IMR-90 (cell line): ENCODE measurements at regions not wholly inside any gene's neighbourhood (a gene's known extent, or its start where the extent isn't known, plus 50 kb on each side); places are given as distances from the start of the nearest gene placed in this dataset.

ENCODE experiments used
- ATAC-seq: fragments of 200-7000 bp; cut with Tn5 transposase; 2 replicates; pipeline ENCODE4 v1.9.1; 2020; ENCODE audit warnings: low read depth, mild to moderate bottlenecking, moderate library complexity
- BruUV-seq: library from RNA; stranded (reverse); fragments of 400-500 nt; replicated peaks from 2 replicates; lab custom pipeline; 2021; lab: Mats Ljungman, UMichigan
- CTCF ChIA-PET: fragments of 300-600 bp; formaldehyde crosslinking; extraction: SDS; loops from one replicate; lab custom pipeline; 2021; ENCODE audit warnings: antibody characterized with exemption; lab: Yijun Ruan, JAX
- POLR2A ChIA-PET: fragments of 300-600 bp; sonication (Branson Sonifier 250); formaldehyde crosslinking; loops from one replicate; lab custom pipeline; 2022; ENCODE audit warnings: antibody characterized with exemption; ENCODE audit not compliant: unreplicated experiment; lab: Charles Lee
- DNase-seq: peaks from one replicate; pipeline ENCODE4 v3.0.0; 2013
- H2AFZ ChIP-seq: replicated peaks from 2 replicates; pipeline ENCODE3; 2013; ENCODE audit warnings: low read length, mild to moderate bottlenecking; ENCODE audit not compliant: poor library complexity
- H2AK5ac ChIP-seq: 2 replicates; pipeline ENCODE4 v1.6.1; 2013; ENCODE audit warnings: low read depth, low read length, inconsistent platforms
- H2AK9ac ChIP-seq: replicated peaks from 2 replicates; pipeline ENCODE3; 2013; ENCODE audit warnings: mild to moderate bottlenecking, low read depth, low read length, moderate library complexity; ENCODE audit not compliant: poor library complexity
- H2BK120ac ChIP-seq: 2 replicates; pipeline ENCODE4 v1.6.1; 2013; ENCODE audit warnings: low read depth, low read length, inconsistent platforms
- H2BK15ac ChIP-seq: 3 replicates; pipeline ENCODE4 v1.6.1; 2013; ENCODE audit warnings: low read depth, low read length, inconsistent platforms
- H2BK20ac ChIP-seq: 2 replicates; pipeline ENCODE4 v1.6.1; 2013; ENCODE audit warnings: low read depth, mild to moderate bottlenecking, inconsistent platforms, low read length, moderate library complexity
- H2BK5ac ChIP-seq: 2 replicates; pipeline ENCODE4 v1.6.1; 2013; ENCODE audit warnings: mild to moderate bottlenecking, low read depth, low read length, inconsistent platforms; ENCODE audit not compliant: poor library complexity, severe bottlenecking
- H3K14ac ChIP-seq: replicated peaks from 2 replicates; pipeline ENCODE4 v1.6.1; 2013; ENCODE audit warnings: low read depth, low read length, inconsistent platforms
- H3K18ac ChIP-seq: 2 replicates; pipeline ENCODE4 v1.6.1; 2013; ENCODE audit warnings: low read depth, low read length, control low read depth
- H3K23ac ChIP-seq: 2 replicates; pipeline ENCODE4 v1.6.1; 2013; ENCODE audit warnings: low read depth, low read length, inconsistent platforms
- H3K27ac ChIP-seq: 2 replicates; pipeline ENCODE4 v1.5.1; 2013; ENCODE audit warnings: mild to moderate bottlenecking, control low read depth, low read length; ENCODE audit not compliant: insufficient read depth
- H3K27me3 ChIP-seq: 2 replicates; pipeline ENCODE4 v1.6.1; 2013; ENCODE audit warnings: low read length; ENCODE audit not compliant: control insufficient read depth, insufficient read depth
- H3K36me3 ChIP-seq: 2 replicates; pipeline ENCODE4 v1.6.1; 2013; ENCODE audit warnings: low read length, mixed read lengths; ENCODE audit not compliant: control insufficient read depth, insufficient read depth
- H3K4ac ChIP-seq: 2 replicates; pipeline ENCODE4 v1.6.1; 2013; ENCODE audit warnings: low read depth, low read length, inconsistent platforms
- H3K4me1 ChIP-seq: 2 replicates; pipeline ENCODE4 v1.6.1; 2013; ENCODE audit warnings: low read length, mixed read lengths; ENCODE audit not compliant: control insufficient read depth, insufficient read depth
- H3K4me2 ChIP-seq: 2 replicates; pipeline ENCODE4 v1.6.1; 2013; ENCODE audit warnings: low read depth, mild to moderate bottlenecking, control low read depth, low read length, moderate library complexity
- H3K4me3 ChIP-seq: 2 replicates; pipeline ENCODE4 v1.5.1; 2013; ENCODE audit warnings: low read depth, mild to moderate bottlenecking, control low read depth, low read length, moderate library complexity; ENCODE audit not compliant: insufficient read depth
- H3K56ac ChIP-seq: 2 replicates; pipeline ENCODE4 v1.6.1; 2013; ENCODE audit warnings: low read length, inconsistent platforms; ENCODE audit not compliant: insufficient read depth; ENCODE audit errors: extremely low read depth
- H3K79me1 ChIP-seq, 2 experiments: 2 replicates each; pipeline ENCODE4 v1.6.1; 2013; ENCODE audit warnings: low read length in 2 of 2, inconsistent platforms in 1 of 2, low read depth in 1 of 2
- H3K9ac ChIP-seq: 2 replicates; pipeline ENCODE4 v1.6.1; 2013; ENCODE audit warnings: low read depth, low read length, control low read depth
- H3K9me1 ChIP-seq: 2 replicates; pipeline ENCODE4 v1.6.1; 2013; ENCODE audit warnings: low read length, inconsistent platforms; ENCODE audit not compliant: insufficient read depth
- H3K9me3 ChIP-seq: 2 replicates; pipeline ENCODE4 v1.6.1; 2013; ENCODE audit warnings: low read length; ENCODE audit not compliant: control insufficient read depth, insufficient read depth
- H4K20me1 ChIP-seq: 2 replicates; pipeline ENCODE4 v1.6.1; 2013; ENCODE audit warnings: low read length, inconsistent platforms; ENCODE audit not compliant: insufficient read depth
- H4K5ac ChIP-seq: 2 replicates; pipeline ENCODE4 v1.6.1; 2013; ENCODE audit warnings: mild to moderate bottlenecking, low read depth, low read length, control low read depth
- H4K8ac ChIP-seq, 2 experiments: 2 replicates each; pipeline ENCODE4 v1.6.1; 2013; ENCODE audit warnings: low read depth in 2 of 2, low read length in 2 of 2, control low read depth in 1 of 2, inconsistent platforms in 1 of 2
- H4K91ac ChIP-seq: 2 replicates; pipeline ENCODE4 v1.6.1; 2013; ENCODE audit warnings: low read depth, low read length, inconsistent platforms; ENCODE audit not compliant: insufficient read depth
- BHLHE40 ChIP-seq: fragments of 150-350 bp; IDR thresholded peaks from 2 replicates; pipeline ENCODE4 v1.6.1; 2016; ENCODE audit warnings: mild to moderate bottlenecking, low read depth, low read length
- CEBPB ChIP-seq: IDR thresholded peaks from 2 replicates; pipeline ENCODE4 v1.6.1; 2012; ENCODE audit warnings: low read depth, low read length, improper control_type of control experiment
- MAFK ChIP-seq: IDR thresholded peaks from 2 replicates; pipeline ENCODE4 v1.6.1; 2012; ENCODE audit warnings: low read depth, low read length, improper control_type of control experiment
- MAZ ChIP-seq: IDR thresholded peaks from 2 replicates; pipeline ENCODE4 v1.6.1; 2012; ENCODE audit warnings: low read depth, mild to moderate bottlenecking, low read length, improper control_type of control experiment, moderate library complexity, borderline replicate concordance
- NFE2L2 ChIP-seq: fragments of 150-350 bp; IDR thresholded peaks from 2 replicates; pipeline ENCODE4 v1.6.1; 2016; ENCODE audit warnings: low read depth, mild to moderate bottlenecking, low read length
- RCOR1 ChIP-seq: IDR thresholded peaks from 2 replicates; pipeline ENCODE4 v1.6.1; 2012; ENCODE audit warnings: mild to moderate bottlenecking, low read length, improper control_type of control experiment; ENCODE audit not compliant: insufficient replicate concordance
- whole genome bisulfite sequencing, 2 experiments: methylation state at CpG; one replicate each; pipeline versions ENCODE4 v1.1.5 to v1.1.7; 2013; ENCODE audit warnings: missing lambda C conversion rate in 2 of 2; ENCODE audit not compliant: insufficient read length in 1 of 2; ENCODE audit errors: extremely low coverage in 2 of 2; 5-methylcytosine and 5-hydroxymethylcytosine counted together
- dilution Hi-C: fragments of 300-500 bp; cut with HindIII; formaldehyde crosslinking; loops from one replicate; pipeline ENCODE4 v1.14.3; 2018; ENCODE audit warnings: low sequenced_read_pairs; ENCODE audit not compliant: unreplicated experiment
- in situ Hi-C: fragments of 300-500 bp; cut with MboI; formaldehyde crosslinking; loops from 3 replicates; pipeline ENCODE4 v1.14.3; 2019; ENCODE audit warnings: low sequenced_read_pairs, inconsistent platforms, mixed read lengths
- intact Hi-C: fragments of 100-400 bp; cut with micrococcal nuclease; formaldehyde crosslinking; loops from 2 replicates; pipeline ENCODE4 v1.10.0; 2022
- TF ChIP-seq, protein P1 (sequence below): conservative IDR thresholded peaks from 2 replicates; pipeline ENCODE4 v1.5.1; 2012; ENCODE audit warnings: mild to moderate bottlenecking, low read depth, low read length, improper control_type of control experiment
- TF ChIP-seq, protein P2 (sequence below): fragments of 150-350 bp; IDR thresholded peaks from 2 replicates; pipeline ENCODE4 v1.6.1; 2016; ENCODE audit warnings: low read depth, mild to moderate bottlenecking, low read length, moderate library complexity, borderline replicate concordance

DNA sequence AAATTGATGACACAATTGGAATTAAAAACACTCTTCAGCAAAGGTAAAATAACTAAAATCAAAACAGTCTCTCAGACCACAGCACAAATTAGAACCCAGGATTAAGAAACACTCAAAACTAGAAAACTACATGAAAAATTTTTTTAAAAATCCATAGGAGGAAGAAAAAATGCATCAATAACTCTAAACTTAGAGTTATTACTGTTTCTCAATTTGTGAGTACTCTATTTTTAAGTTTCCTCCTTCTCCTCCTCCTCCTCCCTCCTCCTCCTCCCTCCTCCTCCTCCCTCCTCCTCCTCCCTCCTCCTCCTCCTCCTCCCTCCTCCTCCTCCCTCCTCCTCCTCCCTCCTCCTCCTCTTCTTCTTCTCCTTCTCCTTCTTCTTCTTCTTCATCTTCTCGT, 1395.7 kb downstream of the STIM2 start:
- TF ChIP-seq NFE2L2 (no peak), MAFK (no peak), BHLHE40 (no peak), CEBPB (no peak), RCOR1 (no peak), MAZ (no peak)
- TF ChIP-seq, protein P1, sequence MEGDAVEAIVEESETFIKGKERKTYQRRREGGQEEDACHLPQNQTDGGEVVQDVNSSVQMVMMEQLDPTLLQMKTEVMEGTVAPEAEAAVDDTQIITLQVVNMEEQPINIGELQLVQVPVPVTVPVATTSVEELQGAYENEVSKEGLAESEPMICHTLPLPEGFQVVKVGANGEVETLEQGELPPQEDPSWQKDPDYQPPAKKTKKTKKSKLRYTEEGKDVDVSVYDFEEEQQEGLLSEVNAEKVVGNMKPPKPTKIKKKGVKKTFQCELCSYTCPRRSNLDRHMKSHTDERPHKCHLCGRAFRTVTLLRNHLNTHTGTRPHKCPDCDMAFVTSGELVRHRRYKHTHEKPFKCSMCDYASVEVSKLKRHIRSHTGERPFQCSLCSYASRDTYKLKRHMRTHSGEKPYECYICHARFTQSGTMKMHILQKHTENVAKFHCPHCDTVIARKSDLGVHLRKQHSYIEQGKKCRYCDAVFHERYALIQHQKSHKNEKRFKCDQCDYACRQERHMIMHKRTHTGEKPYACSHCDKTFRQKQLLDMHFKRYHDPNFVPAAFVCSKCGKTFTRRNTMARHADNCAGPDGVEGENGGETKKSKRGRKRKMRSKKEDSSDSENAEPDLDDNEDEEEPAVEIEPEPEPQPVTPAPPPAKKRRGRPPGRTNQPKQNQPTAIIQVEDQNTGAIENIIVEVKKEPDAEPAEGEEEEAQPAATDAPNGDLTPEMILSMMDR = no peak
- TF ChIP-seq, protein P2, sequence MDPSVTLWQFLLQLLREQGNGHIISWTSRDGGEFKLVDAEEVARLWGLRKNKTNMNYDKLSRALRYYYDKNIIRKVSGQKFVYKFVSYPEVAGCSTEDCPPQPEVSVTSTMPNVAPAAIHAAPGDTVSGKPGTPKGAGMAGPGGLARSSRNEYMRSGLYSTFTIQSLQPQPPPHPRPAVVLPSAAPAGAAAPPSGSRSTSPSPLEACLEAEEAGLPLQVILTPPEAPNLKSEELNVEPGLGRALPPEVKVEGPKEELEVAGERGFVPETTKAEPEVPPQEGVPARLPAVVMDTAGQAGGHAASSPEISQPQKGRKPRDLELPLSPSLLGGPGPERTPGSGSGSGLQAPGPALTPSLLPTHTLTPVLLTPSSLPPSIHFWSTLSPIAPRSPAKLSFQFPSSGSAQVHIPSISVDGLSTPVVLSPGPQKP = no peak

More for the DNA sequence above, 1395.7 kb downstream of the STIM2 start:
- Histone ChIP-seq H3K9me3 (no peaks in the 10 kb centered on the region), H2AFZ (no peak overlapping the region), H3K4me2 (no peak overlapping the region), H3K23ac (no peak overlapping the region), H3K18ac (no peak overlapping the region), H3K14ac (no peak overlapping the region), H2BK120ac (no peak overlapping the region), H2BK20ac (no peak overlapping the region), H4K20me1 (no peaks in the 10 kb centered on the region), H3K56ac (no peak overlapping the region), H4K91ac (no peak overlapping the region), H4K5ac (no peak overlapping the region), H2BK15ac (no peak overlapping the region), H3K4me3 (no peak overlapping the region), H3K79me1 (no peaks in the 10 kb centered on the region), H2AK5ac (no peak overlapping the region), H2BK5ac (no peak overlapping the region), H3K4me1 (no peaks in the 10 kb centered on the region), H2AK9ac (no peak overlapping the region), H3K9me1 (no peaks in the 10 kb centered on the region), H3K4ac (no peak overlapping the region), H3K27ac (no peak overlapping the region), H4K8ac (no peak overlapping the region), H3K9ac (no peak overlapping the region), H3K36me3 (no peaks in the 10 kb centered on the region), H3K27me3 (no peaks in the 10 kb centered on the region)
- CTCF ChIA-PET = no interaction called here
- dilution Hi-C loops = no loop called here
- DNase-seq = no peak
- in situ Hi-C loops = no loop called here
- no CpG with 5 or more reads among the region's 1 CpG for WGBS, 2 experiments
- POLR2A ChIA-PET = no interaction called here
- BruUV-seq = no TSS peak
- intact Hi-C loops = no loop called here
- no peak for ATAC-seq
